Hepatocyte (in vitro differentiated cells): ENCODE measurements at regions not wholly inside any gene's neighbourhood (a gene's known extent, or its start where the extent isn't known, plus 50 kb on each side); places are given as distances from the start of the nearest gene placed in this dataset.

Source experiments
- CTCF ChIP-seq: fragments of 200-600 bp; sonication (generic); IDR thresholded peaks from 2 replicates; pipeline ENCODE4 v1.5.1; 2016; ENCODE audit warnings: antibody characterized with exemption, mild to moderate bottlenecking; ENCODE audit not compliant: poor library complexity
- EZH2 ChIP-seq: fragments of 200-600 bp; sonication (generic); IDR thresholded peaks from 2 replicates; pipeline ENCODE4 v1.6.1; 2016; ENCODE audit warnings: antibody characterized with exemption, mild to moderate bottlenecking, borderline replicate concordance
- EZH2phosphoT487 ChIP-seq: fragments of 200-600 bp; sonication (generic); IDR thresholded peaks from one replicate; pipeline ENCODE4 v1.6.1; 2018; ENCODE audit warnings: antibody characterized with exemption, mild to moderate bottlenecking, low read depth, moderate library complexity; ENCODE audit not compliant: unreplicated experiment, severe bottlenecking

GRCh38 chr5:61651195-61651594 lies 319.1 kb downstream of the ZSWIM6 start:
- TF ChIP-seq CTCF (no peak), EZH2phosphoT487 (no peak), EZH2 (no peak)
